Stimulated activated naive CD4-positive, alpha-beta T cell treated with Interleukin-2 at 50 U/mL for 16 hours (primary cell): ENCODE measurements at regions not wholly inside any gene's neighbourhood (a gene's known extent, or its start where the extent isn't known, plus 50 kb on each side); places are given as distances from the start of the nearest gene placed in this dataset.

Experiments
- DNase-seq: peaks from one replicate; lab custom pipeline; 2025; lab: John Stamatoyannopoulos, UW

DNA sequence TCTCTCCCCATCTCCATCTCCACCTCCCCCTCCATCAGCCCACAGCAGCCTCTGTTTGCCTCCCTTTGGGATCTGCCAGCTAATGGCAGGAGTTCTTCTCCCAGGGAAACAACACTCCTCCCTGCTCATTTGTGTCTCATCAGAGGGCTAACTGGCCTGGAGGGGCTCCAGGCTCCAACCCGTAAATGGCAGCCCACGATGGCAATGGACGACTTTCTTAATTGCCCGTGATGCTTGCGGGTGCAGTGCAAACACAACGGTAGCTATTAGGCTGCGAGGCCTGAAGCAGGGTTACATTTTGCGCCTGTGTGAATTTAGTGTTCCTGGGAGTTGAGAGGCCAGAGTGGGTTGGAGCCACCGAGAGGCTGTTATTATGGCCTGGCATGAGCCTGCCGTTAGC, 285.1 kb downstream of the TNS1 start:
- DNase-seq, result no peak

DNA sequence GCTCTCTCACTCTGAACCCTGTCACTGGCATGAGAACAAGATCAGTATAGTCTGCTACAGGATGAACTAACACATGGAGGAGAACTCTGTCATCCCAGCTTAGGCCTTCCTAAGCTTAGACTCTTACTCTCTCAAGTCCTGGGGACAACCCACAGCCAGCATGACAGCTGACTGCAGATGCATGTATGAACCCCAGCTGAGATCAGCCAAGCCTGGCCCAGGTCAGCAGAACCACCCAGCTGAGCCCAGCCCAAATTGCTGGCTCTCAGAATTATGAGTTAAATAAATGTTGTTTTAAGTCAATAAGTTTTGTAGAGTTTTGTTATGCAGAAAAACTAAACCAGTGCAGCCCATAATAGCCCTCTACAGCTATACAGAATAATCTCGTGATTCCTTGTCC, 287.3 kb downstream of the TNS1 start:
- DNase-seq, result no peak

DNA sequence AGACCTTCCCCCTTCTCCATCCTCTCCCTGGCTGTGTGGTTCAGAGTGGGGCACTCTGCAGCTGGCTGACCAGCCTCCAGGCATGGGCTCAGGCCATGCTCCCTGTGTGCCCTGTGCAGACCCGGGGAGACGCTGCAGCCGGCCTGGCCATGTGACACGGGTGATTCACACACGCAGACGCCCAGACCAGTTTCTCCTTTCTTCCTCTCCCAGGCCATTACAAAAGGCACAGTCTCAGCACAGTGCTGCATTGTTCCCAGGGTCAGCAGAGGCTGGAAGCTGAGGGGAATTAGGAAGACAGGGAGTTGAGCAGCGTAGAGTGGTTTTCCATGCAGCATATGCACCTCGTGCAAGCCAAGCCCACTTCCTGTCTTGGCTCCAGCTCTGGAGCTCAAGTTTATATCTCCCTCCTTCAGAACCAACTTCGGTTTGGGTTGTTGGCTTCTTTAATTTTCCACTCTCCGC, 288.5 kb downstream of the TNS1 start:
- no peak for DNase-seq

DNA sequence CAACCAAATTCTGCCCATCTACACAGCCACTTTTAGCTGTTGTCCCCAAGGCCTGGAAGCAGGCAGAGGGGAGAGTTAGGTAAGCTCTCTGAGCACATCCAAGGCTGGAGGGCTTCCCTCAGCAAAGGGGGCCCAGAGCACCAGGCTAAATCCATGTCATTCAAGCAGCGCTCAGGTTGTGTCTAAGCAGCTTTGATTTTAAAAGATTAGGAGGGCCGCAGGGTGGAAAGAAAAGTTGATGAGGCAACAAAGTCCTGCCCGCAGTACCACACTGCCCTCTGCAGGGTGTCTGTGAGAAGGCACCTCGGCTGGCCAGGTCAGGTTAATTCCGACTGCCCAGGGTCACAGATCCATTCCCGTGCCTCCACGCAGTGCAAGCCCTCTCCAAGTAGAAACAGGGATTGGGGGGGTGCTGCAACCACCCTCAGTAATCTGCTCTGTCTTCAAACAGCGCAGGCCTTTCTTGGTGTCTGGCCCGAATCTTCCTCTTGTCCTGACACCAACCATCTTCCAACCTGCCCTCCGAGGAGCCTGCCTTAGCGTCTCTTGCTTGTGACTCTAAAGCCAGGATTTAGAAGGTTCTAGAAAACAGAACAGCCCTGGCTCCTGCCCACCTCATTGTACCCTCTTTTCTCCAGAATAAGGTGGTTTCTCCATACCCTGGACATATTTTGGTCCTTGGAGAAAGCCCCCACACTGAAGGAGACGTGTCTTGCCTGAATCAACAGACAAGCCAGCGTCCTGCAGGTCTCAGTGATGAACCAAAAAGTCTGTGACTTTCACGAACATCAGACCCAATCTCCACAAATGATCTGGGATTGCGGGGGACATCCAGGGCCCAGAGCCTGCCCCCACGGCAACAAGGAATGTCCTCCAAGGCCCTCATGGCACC, 289.2 kb downstream of the TNS1 start:
- peak; percentile 23 for DNase-seq

DNA sequence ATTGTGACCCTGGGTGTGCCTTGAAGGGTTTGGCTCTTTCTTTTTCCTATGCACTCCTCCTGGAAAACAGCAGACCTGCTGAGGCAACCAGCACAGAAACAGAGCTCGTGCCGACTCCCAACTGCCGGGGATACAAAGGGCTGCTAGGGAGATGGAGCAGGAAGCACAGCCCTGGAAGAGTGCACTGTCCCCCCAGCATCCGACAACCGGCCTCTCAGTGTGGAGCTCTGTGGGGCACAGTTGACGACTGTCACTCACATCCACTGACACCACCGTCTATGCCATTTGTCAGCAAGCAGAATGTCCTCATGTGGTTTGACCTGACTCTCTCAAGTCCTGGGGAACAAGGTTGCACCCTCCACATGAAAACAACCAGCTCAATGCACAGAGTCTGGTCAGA, 290.4 kb downstream of the TNS1 start:
- no peak for DNase-seq

DNA sequence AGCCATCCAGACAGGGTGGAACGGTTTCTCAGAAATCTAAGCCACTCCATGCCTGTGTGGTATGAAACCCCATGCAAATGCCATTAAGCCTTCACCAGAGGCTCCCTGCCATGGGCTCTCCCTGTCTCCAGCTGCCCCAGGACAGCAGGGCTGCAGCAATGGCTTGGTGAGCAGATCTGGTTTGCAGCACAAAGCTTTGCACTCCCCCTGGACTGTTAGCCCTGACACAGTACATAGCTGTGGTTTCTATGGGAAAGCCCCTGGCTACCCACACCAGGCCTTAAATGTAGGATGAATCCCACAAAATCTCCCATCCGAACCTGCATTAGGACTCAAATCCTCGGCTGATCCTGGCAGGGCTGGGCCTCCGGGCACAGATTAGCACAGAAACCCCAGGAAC, 291.6 kb downstream of the TNS1 start:
- DNase-seq, result no peak

DNA sequence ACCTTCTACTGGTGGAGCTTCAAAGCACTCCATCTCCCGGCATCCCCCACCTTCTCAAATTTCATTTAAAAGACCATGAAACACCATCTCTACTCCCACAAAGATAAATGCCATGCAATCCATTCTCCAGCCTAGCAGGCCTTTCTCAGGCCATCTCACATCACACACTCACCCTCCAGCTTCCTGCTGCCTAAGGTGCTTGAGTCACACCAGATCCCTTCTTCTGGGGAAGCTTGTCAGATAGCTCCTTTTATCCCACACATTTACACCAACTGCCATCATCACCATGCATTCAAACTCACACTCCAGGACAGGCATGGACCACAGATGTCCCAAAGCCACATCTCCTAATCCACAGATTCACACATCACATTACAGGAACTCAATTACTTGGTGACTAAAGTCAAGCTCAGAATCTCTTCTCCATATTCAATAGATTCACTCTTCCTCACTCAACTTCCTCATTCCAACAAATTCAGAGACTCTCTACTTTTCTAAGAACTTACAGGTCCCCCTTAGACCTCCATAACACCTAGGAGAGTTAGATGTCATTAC, 292.5 kb downstream of the TNS1 start:
- DNase-seq, result no peak

DNA sequence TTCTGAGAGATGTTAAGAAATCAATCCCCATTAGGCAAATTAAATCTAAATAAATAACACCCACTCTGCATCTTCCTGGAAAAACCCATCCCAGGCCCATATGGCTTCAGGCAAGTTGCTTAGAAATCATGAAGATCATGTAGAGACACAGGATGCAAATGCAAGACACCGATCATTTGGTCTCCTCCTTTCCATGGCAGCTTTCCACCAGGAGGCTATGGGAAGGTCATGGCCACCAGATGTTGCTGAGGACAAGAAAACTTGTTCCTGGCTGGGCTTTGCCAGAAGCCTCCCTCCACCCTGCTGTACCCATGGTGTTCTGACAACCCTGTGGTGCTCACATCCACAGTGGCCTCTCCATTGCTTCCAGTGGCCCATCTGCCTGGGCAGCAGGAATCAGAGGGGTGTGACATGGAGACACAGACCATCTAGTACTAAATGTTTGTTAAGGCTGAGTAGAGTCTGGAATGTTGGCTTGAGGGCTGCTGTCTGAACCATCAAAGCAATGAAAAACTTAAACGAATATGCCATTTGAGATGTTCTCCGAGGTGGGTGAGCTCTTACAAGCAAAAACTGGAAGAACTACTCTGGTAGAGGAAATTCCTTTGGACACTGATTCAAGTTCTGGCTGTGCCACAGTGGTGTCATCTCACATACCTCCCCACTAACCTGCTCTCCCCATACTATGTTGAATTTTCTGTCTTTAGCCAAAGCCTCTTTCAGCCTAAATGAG, 293.2 kb downstream of the TNS1 start:
- no peak for DNase-seq

DNA sequence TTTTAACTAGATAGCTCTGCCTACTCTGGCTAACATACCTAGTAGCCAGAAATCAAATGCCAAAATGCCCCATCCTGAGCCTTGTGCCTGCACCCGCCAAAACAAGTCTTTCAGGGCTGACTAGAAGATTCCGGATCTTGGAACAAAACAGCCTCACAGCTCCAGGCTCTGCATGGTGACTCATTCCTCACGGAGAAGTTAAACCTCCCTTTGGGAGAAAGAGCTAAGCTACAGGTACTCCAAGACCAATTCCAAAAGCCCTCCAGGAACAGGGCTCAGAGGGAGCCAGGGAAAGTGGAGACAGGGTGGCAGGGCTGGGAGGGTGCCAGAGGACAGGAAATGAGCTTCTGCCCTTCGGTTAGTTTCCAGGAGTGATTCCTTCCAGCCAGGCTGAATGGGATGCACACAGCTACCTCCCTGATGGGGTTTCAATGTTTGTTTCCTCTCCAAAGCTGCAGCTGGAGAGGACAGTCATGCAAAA, 295.6 kb downstream of the TNS1 start:
- DNase-seq, result no peak

DNA sequence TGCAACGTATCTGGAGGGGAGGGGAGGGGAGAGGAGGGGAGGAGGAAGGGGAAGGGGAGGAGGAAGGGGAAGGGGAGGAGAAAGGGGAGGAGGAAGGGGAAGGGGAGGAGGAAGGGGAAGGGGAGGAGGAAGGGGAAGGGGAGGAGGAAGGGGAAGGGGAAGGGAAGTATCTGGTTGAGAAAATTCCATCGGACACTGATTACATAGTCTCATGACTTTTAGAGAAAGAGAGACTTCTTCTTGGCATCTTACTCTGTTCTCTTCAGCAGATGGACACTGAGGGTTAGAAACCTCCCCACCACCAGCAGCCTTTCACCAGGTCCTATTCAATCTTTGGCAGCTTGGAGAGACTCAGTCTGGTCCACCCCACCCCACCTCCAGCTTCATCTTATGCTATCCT, 296.3 kb downstream of the TNS1 start:
- DNase-seq, result no peak

DNA sequence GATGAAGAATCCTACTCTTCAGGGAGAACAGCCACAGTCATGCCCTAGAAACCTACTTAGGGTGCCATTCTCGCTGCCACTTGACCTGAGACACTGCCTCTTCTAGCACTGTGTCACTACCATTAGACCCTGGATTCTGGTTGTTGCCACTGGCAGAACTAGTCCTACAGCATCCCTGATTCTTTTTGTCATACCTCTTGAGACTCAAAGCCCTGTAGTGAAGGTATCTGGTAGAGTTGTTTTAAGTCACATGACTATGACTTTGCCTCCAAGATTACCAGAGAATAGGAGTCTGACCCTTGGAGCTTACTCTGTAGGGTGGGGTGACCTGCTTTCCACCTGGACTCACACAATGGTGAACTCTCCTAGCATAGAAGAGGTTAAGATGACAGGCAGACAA, 296.7 kb downstream of the TNS1 start:
- DNase-seq, result no peak

DNA sequence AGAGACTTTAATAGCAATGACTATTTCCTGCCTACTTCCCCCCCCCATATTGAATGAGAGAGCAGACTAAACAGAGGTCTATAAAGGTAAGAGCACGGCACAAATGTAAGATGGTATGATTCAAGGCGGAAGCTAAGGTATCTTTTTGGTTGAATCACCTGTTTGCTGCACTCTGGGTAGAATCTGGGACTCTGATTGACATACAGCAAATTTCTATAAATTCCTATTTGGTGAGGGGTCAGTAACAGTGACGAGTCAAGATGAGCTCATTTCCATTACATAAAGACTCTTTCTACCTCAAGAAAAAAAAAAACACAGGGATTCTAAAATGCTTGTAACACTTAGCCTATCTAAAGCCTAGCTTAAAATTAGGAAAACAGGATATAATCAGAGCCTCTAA, 297.3 kb downstream of the TNS1 start:
- DNase-seq, result no peak

DNA sequence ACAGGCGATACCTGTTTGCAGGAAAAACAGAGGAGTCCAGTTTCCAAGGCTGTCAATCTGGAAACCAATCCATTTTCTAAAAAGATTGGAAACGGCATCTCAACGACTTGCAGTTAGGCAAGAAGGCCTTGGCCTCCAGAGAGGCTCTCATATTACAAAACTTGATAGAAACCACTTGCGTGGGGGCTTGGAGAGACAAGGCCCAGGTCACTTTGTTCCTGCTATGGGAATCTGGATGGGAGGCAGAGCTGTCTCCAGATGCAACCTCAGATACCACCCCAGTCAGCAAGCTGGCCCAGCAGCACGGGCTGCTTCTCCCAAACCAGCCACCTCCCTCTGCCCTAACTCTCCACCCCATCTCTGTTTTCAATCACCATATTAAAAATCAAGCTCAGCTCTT, 298.8 kb downstream of the TNS1 start:
- DNase-seq, result no peak

DNA sequence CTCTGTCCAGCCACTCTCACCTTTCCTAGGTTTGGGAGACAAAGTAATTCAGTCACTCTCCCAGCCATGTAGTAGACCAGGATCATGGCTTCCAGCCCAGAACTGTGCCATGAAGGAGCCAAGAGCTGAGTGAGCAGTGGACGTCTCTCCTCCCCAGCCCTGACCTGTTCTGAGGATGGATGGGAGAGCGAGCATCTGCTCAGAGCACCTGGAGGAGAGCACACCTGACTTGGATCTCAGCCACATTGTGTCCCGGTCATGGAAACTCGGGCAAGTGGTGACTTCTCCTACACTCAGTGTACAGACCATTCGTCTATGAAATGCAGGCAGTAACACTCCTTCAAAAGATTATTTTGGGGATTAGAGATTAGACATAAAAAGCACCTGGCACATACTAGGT, 299.7 kb downstream of the TNS1 start:
- no peak for DNase-seq

DNA sequence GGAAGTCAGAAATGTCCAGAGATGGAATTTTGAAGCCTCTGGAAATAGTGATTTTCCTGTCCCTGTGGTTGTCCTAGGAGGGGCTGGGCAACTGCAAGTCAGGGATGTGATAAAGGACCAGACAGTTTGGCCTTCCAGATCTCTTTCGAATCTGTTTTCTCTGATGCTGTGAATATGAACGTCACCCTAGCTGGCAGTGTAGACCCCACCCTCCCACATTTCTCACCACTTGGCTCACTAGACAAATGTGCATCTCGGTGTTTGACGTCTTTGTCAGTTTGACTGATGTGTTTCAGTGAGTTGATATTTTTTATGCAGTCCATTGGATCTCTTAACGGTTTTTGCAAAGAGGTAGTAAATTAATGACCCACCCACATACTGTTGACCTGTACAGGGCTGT, 301.2 kb downstream of the TNS1 start:
- no peak for DNase-seq

DNA sequence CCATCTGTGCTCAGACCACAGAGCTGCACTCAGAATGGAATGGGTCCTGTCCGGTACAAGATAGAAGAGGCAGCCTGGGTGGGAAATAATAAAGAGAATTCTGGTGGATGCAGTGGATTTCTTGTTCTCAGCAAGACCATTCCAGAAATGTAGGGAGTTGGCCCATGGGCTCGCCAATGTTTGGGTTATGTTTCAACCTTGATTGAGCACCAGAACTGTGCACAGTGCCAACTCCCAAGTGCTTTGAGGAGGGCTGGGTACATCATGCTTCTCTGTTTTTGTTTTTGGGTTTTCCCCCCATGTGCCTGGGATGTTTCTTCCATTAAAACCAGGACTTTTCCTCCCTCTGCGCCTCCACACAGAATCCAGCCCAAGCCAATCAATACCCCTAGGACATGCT, 304.1 kb downstream of the TNS1 start:
- no peak for DNase-seq

DNA sequence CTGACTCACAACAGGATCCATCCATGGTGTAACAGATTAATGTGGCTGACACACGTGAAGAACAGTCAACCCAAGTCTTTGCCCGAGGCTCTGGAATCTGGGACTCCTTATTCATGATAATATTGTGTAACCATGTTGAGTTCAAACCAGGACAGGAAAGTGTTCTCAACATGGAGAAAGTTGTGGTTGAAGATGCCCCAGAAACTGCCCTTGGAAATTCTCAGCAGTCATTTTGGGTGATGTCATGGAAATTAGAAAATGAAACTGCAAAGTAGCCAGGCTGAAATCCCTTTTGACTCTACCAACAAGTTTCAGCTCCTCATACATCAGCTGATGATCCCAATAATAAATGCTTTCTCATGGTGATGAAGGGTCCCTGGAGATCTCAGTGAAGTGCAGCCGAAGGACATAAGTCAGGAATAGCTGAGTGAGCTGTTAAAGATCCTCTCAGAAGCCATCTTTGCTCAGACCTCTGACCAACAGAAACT, 307.7 kb downstream of the TNS1 start:
- no peak for DNase-seq

DNA sequence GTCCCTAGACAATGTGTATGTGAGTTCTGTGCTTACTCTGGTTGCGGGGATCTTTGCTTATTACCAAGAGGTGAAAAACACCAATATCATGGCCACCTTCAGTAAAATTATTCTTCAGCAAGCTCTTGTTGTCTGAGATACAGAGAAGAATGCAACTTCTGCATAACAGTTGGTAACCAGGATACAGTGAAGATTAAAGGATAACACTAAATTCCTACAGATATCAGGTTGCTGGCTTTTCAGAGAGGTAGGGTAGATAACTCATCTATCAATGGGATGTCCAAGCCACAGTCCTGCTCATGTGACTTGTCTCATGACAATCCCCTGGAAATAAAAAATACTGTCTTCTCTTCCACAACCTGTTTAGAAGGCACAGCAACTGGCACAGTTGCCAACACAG, 308.5 kb downstream of the TNS1 start:
- DNase-seq, result no peak

DNA sequence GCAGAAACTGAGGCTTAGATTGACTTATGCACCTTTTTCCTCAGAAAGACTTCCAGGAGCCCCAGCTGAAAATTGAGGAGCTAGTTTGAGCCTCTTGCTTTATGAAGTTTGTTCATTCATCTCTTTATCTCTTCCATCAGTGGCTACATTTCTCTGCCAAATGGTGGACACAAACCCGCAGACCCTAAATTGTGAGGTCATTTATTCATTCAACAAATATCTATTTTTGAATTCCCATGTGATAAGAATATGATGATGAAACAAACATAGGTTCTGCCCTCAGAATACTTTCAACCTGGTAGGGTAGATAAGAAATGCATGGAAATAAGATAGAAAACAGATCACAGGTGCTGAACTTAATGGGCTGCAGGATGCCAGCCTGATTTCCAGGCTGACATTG, 309.4 kb downstream of the TNS1 start:
- DNase-seq, result no peak

DNA sequence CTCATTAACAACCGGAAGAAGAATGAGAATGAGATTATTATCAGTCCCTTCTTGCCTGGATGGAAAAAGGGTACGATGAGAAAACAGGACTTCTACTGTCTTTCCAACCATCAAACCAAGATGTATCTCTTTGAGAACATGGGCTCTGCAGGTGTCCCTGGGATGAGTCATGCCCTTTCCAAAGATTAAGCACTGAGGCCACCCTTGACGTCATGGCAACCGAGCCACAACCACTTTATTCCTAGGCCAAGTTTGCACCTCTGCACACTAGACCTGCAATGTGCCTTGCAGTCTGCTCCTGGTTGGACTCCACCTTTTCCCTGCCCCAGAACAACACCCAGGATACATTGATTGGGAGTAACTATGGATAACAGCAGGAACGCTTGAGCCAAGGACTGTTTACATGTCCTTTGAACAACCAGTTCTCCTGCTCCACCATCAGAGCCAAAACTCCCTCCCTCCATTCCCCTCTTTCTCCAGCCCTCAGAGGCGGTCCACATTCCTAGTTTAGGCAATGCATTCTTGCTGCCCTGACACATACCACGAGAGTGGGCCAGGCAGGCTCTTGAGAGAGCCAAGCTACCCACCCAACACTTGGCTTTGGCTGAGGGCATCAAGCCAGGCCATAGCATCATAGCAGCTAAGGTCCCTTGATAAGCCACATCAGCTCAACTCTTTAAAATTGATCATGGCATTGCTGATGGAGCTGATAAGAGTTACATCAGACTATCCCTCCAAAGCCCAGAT, 310.7 kb downstream of the TNS1 start:
- DNase-seq, result no peak

DNA sequence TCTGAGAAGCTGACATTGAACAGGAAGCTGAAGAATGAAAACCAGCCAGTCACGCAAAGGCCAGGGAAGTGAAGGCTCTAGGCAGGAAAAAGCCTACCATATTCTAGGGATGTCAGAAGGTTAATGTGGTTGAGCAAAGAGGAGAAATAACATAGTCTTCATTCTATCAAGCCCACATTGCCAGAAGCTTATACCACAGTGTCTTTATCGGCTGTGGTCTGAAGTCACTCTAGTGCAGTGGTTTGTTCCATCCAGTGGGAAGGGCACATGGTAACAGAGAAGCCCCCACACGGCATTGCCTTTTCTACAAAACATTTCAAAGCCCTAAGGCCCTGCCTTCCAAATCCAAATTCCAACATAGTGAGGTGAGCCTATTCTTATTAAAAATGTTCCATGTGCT, 311.3 kb downstream of the TNS1 start:
- no peak for DNase-seq

DNA sequence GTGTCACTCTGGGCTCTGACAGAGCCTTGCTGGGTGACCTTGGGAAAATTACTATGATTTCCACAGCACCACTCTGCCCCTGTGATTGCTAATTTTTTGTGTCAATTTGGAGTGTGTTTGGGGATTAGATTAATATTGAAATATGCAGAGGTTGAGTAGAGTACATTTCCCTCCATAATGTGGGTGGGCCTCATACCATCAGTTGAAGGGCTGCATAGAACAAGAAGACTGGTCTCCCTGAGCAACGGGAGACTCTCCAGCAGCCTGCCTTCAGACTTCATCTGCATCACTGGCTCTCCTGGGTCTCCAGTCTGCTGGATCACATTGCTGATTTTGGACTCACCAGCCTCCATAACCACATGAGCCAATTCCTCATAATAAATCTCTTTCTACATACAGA, 313.7 kb downstream of the TNS1 start:
- DNase-seq, result no peak
